HG03066 (cell line): ENCODE measurements at regions not wholly inside any gene's neighbourhood (a gene's known extent, or its start where the extent isn't known, plus 50 kb on each side); places are given as distances from the start of the nearest gene placed in this dataset.
A peak's percentile ranks its signal among the peaks of the same experiment; 100 is the strongest.
"Not testable (repeated sequence)": the region's sequence is repeated elsewhere in the genome, so short reads cannot be mapped to it uniquely, and the experiment has no call there.

Experiments
- ATAC-seq: cut with Tn5 transposase; IDR thresholded peaks from one replicate; pipeline ENCODE4 v1.9.1; 2021; ENCODE audit warnings: low read depth; ENCODE audit not compliant: unreplicated experiment

DNA sequence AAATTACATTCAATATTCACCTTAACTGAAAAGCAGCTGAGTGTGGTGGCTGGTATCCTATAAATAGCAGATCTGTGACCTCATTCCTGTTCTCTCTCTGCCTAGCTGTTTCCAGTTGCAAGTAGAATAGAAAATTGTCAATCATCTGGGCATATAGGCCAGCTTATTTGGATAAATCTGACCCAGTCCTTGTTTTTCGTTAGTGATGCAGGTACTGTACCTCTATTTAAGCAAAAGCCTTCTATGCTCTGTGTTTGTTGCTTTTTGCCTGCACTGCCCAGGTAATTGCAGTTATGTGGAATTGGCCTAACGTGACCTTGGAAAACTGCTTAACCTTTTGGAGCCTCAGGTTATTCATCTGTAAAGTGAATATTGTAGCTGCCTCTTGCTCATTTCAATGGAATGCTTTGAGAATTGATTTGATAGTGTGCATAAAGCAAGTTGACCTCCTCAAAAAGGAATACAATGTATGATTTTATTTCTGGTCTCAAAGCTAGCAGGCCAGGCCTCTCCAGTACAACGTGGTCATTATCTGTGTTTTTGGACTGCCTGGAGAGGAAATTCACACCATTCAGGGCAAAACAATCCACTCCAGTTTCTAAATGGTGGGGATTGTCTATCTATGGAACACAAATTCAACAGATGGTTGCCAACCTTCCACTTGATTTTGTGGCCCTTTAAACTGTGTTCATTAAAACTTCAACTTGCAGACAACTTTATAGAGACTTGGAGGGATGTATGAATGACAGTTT is 508.7 kb upstream of the CITED2 start:
- no peak for ATAC-seq

DNA sequence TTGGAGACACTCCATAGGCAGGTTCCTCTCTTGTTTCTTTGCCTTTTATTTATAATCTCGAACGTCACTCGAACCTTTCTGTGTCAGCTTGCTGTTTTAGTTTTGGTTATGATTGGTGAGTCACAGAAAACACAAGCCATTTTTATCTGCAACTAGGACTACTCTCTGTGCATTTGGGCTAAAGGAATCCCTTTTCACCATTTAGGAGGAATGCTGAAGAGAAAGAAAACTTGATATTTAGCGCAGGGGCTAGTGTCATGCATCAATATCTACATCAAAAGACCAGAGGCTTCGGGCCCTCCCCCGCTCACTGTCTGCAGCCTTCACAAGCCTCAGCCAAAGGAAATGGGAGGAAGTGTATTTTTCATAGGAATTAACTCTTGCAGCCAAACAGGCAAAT is 507.8 kb upstream of the CITED2 start:
- no peak for ATAC-seq

DNA sequence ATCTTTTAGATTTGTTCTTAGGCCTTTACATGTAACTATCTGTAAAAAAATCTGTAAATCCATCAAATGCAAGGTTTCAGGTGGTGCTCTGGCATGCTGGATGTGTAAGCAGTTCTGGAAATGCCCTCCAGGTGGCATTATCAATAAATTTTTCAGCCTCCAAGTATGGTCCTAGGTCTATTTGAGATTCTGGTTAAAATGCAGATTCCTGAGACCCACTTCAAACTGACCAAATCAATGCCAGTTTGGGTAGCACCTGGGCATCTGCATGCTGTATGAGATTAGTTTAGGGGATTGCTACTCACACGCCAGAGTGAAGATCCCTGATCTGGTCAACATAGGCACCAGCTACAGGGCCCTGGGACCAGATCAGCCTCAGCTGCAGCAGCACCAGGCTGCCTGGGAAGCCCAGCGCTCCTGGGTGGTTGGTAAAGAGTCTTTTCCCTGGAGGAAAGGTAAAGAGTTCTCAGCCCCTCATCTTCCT is 507.3 kb upstream of the CITED2 start:
- peak; percentile 61 for ATAC-seq

DNA sequence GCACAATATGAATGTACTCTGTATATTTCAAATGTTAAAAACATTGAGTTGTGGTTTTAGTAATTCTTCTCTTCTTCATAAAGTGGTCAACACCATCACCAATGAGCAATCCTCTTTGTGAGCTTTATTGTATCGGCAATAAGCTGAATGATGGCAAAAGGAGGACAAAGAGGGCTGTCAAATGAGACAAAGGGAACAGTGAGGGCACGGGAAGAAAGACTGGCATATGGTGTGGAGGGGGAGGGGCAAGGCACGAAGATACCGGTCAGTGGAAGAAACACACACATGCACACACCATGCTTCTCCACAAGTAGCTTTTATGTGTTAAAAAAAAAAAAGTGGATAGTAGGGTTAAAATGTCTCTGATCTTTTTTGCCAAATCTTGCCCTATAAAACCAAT is 506.8 kb upstream of the CITED2 start:
- no peak for ATAC-seq

DNA sequence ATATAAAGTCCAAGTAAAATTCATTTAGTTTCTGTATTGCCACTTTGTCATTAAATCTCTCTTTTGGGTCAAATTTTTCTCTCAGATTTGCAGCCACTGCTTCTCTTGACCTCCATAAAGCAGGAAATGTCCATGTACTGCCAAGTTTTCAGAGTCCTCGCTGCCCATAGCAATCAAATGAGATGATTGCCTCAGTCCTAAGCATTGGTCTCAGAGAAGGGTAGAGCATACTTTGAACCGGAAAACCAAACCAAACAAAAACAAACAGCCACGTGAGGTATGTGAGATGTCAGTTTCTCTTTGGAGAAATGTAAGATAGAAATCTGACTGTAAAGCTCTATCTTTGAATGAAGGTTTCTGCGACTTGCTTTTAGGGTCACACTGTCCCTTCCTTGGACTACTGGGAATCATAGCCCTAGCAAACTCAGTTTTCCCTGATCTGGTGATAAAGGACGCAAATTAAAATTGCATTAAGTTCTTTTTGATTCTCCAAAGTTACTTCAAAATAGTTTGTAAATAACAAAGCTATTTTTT is 505.4 kb upstream of the CITED2 start:
- ATAC-seq, result no peak

DNA sequence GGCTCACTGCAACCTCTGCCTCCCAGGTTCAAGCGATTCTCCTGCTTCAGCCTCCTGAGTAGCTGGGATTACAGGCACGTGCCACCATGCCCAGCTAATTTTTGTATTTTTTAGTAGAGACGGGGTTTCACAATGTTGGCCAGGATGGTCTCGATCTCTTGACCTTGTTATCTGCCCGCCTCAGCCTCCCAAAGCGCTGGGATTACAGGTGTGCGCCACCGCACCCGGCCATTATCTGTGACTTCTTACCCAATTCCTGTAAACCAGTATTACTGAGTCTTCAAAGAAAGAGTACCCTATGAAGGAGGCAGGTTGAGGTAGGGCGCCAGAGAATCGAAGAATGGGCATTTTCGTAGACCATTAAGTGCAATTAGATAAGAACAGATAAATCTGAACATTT is 504.8 kb upstream of the CITED2 start:
- not testable (repeated sequence) for ATAC-seq

DNA sequence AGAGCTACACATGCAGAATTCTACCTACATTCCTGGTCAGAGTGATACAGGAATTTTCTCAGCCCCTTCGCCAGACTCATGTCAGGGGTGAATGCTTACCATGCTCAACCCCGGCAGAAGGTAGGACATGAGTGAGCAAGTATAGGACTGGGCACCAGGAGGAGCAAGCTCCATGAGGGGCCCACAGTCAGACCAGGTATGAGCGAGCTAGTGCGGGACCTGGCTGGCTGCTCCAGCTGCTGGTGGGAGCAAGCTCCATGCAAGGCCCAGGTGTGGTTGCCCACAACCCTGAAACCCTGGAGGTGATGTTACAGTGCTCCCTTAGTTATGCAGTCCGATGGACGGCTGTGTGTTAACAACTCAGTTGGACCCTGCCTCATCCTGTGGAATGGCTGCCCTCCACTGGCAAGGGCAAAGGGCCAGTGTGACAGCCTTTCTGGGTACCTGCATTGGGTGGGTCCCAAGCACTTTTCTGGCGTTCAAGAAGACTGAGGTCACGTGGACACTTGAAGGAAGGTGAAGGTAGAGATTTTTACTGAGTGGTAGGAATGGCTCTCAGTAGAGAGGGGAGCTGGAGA is 503.5 kb upstream of the CITED2 start:
- no peak for ATAC-seq

DNA sequence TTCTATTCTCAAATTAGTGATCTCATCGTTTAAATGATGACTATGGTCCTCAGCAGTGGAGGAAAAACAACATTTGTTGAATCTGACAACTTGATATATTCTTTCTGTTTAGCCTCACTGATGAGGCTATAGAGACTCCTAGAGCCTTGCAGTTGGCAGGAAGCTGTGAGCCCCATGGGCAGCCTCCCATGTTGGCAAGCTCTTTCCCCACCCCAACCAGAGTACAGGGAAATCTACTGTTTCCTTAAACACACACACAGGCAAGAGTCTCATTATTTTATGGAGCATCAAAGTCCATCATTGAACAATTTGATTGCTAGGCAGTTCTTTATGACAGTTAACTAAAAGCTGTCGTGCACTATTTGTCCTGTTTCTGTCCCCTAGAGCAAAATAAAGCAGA is 498.2 kb upstream of the CITED2 start:
- ATAC-seq, result no peak

DNA sequence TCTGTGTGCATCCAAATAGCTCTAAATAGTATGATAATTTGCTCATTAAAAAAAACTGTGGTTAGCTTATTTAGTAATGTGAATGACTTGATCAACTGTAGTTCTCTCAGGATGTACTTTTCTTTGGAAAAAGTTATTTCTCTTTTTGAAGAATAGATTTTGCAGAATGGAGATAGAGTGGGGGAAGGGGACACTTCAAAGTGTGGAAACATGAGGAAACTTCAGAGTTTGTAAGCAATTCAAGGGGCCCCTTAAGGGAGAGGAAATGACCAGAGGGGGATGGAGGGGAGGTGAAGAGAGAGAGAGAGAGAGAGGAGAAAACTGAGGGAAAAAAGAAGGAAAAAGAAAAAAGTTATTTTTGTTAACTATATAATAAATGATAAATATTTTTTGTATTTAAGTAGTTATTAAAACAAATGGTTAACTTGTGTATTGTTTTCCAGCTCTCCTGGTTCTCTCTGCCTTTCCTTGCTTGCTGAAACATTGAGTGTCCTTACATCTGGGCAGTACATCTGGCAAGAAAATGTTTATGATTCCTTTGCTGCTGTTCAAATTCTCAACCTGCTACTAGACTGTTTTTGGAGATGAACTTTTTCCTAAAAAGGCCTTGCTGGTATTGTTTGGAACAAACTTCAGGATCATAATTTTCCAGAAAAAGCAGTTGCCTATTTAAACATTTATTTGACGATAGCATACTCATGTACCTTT is 497.5 kb upstream of the CITED2 start:
- no peak for ATAC-seq

DNA sequence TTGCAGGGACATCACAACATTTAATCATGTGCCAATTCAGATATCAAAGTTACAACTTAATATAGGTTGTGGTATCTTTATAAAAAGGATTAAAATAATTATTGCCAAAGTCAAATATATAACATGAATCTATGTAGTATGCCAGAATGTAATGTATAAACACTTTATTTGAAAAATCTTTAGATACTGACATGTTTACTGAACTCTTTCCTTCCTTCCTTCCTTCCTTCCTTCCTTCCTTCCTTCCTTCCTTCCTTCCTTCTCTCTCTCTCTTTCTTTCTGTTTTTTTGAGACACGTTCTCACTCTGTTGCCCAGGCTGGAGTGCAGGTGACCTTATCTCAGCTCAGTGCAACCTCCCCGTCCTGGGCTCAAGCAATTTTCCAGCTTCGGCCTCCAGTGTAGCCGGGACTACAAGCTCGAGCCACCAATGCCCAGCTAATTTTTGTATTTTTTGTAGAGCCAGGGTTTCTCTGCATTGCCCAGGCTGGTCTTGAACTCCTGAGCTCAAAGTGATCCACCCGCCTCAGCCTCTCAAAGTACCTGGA is 496.8 kb upstream of the CITED2 start:
- no peak for ATAC-seq

DNA sequence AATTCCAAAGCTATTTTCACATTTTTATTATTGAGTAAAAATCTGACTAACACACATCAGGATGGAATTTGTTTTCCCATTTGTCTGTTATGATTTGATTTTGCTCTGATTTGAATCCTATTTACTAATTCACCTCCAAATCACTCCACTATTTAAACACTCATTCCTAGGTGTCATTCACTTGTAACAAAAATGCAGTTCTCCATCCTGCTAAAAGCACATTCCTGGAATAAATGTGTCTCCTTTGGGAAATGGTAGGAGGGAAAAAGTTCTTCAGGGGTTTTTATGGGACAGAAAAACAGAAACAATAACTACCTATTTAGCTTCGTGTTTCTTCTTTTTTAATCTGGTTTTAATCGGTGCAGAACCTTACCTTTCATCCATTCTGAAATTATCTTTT is 494.1 kb upstream of the CITED2 start:
- ATAC-seq, result no peak

DNA sequence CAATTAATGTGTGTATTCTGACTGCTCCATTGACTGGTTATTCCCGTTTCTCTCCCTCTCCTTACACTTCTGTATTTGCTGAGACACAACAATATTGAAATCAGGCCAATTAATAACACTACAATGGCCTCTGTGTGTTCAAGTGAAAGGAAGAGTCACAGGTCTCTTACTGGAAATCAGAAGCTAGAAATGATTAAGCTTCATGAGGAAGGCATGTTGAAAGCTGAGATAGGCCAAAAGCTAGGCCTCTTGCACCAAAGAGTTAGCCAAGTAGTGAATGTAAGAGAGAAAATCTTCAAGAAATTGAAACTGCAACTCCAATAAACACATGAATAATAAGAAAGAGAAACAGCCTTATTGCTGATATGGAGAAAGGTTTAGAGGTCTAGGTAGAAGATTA is 489.5 kb upstream of the CITED2 start:
- ATAC-seq, result no peak

DNA sequence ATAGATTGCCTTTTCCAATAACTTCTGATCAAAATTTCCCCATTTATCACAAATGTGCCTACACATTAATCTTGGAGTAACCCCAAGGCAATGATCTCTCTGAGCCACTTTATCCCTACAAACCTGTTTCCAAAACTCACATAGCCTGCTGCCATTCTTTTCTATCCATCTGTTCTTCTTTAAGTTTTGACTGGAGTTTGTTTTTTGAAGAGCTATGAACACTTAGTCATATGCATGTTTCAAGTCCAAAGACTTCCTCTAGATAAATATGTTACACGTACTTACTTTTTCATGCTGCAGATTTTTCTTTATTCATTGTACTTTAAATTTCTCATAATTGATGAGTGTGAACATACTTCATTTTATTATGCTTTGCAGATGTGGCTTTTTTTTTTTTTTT is 488.9 kb upstream of the CITED2 start:
- no peak for ATAC-seq

DNA sequence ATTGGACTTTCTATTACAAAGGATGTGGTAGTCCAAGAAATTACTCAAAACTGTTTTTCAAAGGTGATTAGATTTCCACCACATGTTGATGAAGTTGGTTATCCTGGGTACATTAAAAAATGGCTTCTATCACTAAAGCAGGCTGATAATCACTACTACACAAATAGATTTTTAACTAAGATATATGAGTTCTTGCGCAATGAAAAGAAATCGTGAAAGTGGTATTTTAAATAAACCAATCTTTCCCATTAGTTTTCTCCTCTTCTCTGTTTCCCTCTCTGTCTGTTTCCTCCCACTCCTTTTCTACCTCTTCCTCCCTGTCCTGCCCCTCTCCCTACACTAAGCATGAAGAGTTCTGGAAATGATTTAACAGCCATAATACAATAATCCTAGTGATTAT is 487.9 kb upstream of the CITED2 start:
- no peak for ATAC-seq

DNA sequence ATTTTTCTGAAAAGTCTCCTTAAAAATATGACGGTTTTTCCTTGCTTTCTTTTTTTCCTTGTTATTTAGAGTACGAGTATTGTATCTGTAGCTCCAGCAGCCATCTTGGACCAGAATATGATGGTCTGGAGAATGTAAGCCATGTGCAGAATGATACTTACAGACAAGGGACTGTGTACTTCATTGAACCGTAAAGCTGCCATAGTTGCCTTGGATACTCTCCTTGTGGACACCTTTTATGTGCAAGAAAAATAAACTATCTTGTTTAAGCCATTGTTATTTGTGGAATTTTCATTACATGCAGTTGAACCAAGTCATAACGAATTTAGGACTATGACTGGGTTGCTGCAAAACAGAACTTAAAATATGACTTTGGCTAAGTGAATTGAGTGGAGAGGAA is 485.8 kb upstream of the CITED2 start:
- ATAC-seq, result no peak

DNA sequence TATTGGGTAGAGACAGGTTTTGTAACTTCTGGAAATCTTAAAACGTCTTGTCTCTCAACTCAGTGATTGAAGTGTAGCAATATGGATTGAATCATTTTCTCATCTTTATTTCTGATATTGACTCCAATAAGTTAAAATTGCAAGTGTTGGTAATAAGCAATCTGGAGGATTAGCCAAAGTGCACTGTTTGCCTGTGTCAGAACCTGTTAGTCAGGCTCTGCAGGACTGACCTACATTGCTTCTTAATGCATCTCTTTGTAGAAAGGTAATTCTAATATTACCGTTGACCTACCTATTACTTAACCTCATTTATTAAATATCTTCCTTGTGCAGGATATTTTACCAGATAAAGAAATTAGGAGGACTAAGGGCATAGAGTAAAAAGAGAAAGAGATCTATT is 484.0 kb upstream of the CITED2 start:
- no peak for ATAC-seq

DNA sequence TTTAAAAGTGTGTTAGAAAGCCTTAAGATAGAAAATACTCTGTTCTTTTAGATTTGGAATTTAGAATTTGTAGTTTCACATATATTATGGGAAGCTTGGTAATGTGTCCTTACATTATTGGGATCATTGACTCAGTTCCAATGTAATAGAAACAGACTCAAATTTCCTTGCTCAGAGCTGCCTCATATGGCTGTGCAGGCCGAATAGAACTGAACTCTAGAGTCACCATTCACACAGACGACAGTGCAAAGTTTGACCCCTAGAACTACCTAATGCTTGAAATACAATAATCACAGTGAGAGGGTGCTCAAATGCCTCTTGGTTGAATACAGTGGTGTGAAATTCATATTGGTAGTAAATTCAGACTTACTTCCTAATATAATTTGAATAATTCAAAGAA is 482.7 kb upstream of the CITED2 start:
- no peak for ATAC-seq

DNA sequence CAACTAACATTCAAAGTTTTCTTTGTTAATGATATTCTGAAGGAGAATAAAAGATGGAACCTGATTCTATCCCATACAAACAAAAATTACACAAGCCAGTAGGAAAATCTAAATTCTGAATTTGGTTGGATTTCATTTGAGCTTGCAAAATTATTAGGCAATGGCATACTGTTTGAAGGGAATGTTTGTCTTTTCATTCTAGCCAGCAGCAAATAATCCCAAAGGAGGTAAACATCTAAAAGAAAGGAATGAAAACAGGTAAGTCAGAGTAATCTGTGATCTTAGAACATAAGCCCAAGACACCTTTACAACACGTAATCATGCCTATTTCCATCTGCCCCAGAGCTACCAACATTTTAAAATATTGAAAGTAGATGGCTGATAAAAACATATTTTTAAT is 482.1 kb upstream of the CITED2 start:
- no peak for ATAC-seq

DNA sequence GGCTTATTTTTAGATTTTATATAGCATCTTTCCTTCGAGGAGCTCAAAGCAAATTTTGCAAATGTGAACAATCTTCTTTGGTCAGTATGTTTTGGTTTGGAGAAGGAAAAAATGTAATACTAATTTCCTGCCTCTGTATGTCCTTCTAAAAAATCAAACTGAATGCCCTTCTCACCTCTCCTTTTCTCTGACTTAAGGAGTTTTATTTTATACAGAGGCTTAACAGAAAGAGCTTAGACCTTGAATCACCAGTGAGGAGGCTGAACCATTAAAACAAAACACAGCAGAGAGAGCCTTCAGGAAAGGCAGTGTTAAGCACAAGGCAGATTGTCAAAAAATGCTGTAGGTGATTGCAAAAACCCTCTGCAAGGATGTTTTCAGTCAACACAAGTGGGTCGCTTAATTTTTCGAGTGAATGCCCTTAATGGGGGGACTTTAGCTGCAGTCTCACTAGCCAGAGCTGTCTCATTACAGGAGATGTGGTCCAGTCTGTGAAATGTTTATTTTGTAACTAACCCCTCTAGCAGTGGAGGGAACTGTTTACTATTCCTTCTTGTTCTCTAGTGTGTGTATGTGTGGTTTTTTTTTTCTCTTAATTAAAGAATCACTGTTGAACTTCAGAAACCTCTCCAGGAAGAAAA is 481.3 kb upstream of the CITED2 start:
- no peak for ATAC-seq

DNA sequence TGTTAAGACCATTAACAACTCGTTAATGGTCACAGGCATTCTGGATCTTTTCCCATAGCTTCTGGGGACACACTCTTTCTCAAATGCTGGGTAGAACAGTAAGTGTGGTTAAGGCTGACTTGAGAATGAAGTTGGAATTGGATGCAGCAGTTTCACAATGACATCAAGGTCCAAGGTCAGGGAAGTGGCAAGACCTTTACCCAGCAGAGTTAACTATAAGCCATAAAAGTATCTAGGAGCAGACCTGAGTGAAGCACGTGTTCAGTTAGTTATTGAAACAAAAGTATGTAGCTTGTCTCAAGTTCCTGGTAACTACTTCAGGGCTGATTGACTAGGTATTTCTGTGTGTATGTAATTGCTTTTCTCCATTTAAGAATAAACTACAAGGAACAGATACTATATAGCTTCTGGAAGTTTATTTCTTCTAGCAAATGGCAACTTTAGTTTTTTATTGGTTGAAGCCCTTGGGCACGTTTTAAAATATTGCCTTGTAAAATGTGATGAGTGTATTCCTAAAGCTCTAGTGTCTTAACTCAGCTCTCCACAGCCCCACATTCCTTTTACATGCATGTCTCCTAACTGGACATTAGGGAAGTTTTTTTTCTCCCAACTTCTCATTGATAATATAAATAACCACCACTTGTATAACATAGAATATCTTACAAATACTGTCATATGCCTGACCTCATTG is 479.0 kb upstream of the CITED2 start:
- no peak for ATAC-seq
